ENCODE measurements at regions not wholly inside any gene's neighbourhood (a gene's known extent, or its start where the extent isn't known, plus 50 kb on each side); places are given as distances from the start of the nearest gene placed in this dataset.

GRCh38 chr18:4847056-4847455, 350.0 kb downstream of the AKAIN1 start:
- DNase-seq: no peak

- no peak for DNase-seq
Observed at GRCh38 chr18:4844320-4844719, 352.7 kb downstream of the AKAIN1 start.

GRCh38 chr18:4843771-4844170, 353.3 kb downstream of the AKAIN1 start:
- no peak for DNase-seq

- DNase-seq: no peak
Observed at GRCh38 chr18:4842751-4843150, 354.3 kb downstream of the AKAIN1 start.

GRCh38 chr18:4842287-4842686, 354.8 kb downstream of the AKAIN1 start:
- DNase-seq: no peak

GRCh38 chr18:4839639-4840038, 357.4 kb downstream of the AKAIN1 start:
- DNase-seq: no peak

GRCh38 chr18:4836141-4836540, 360.9 kb downstream of the AKAIN1 start:
- DNase-seq: no peak

GRCh38 chr18:4831791-4832375, 365.2 kb downstream of the AKAIN1 start:
- DNase-seq: no peak

- no peak for DNase-seq
Observed at GRCh38 chr18:4831127-4831526, 365.9 kb downstream of the AKAIN1 start.

GRCh38 chr18:4823091-4823490, 368.0 kb upstream of the DLGAP1 start:
- no peak for DNase-seq

GRCh38 chr18:4821801-4822200, 366.7 kb upstream of the DLGAP1 start:
- no peak for DNase-seq

- no peak for DNase-seq
Observed at GRCh38 chr18:4817665-4818064, 362.6 kb upstream of the DLGAP1 start.

- DNase-seq: no peak
Observed at GRCh38 chr18:4813708-4814107, 358.6 kb upstream of the DLGAP1 start.

- DNase-seq: no peak
Observed at GRCh38 chr18:4808891-4809290, 353.8 kb upstream of the DLGAP1 start.

- no peak for DNase-seq
Observed at GRCh38 chr18:4807604-4808293, 352.6 kb upstream of the DLGAP1 start.

GRCh38 chr18:4806331-4806730, 351.2 kb upstream of the DLGAP1 start:
- DNase-seq: no peak

GRCh38 chr18:4802296-4802695, 347.2 kb upstream of the DLGAP1 start:
- no peak for DNase-seq

GRCh38 chr18:4801151-4801550, 346.0 kb upstream of the DLGAP1 start:
- DNase-seq: no peak

GRCh38 chr18:4797002-4797685, 342.0 kb upstream of the DLGAP1 start:
- no peak for DNase-seq

- no peak for DNase-seq
Observed at GRCh38 chr18:4789506-4789905, 334.4 kb upstream of the DLGAP1 start.

GRCh38 chr18:4781873-4782272, 326.8 kb upstream of the DLGAP1 start:
- DNase-seq: no peak

- DNase-seq: no peak
Observed at GRCh38 chr18:4765401-4765800, 310.3 kb upstream of the DLGAP1 start.

- DNase-seq: no peak
Observed at GRCh38 chr18:4762330-4762729, 307.2 kb upstream of the DLGAP1 start.

- DNase-seq: no peak
Observed at GRCh38 chr18:4758980-4759379, 303.9 kb upstream of the DLGAP1 start.
